ENCODE measurements at regions not wholly inside any gene's neighbourhood (a gene's known extent, or its start where the extent isn't known, plus 50 kb on each side); places are given as distances from the start of the nearest gene placed in this dataset.

DNA sequence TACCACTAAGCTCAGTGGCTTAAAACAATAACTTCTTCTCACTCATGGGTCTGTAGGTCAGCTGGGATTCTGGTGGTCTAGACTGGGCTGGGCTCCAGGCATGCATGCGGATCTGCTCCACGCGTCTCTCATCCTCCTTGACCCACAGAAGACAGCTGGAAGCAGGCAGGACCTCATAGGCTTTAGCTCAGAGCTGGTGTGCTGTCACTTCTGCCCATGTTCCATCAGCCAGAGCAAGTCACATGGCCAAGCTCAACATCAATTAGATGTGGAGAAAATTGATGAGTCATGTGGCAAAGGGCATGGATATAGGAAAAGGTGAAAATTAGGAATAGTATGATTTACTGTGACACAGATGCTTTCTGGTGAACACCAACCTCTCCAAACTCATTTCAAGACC, 57.4 kb upstream of the PSMF1 start:
- DNase-seq, result no peak

DNA sequence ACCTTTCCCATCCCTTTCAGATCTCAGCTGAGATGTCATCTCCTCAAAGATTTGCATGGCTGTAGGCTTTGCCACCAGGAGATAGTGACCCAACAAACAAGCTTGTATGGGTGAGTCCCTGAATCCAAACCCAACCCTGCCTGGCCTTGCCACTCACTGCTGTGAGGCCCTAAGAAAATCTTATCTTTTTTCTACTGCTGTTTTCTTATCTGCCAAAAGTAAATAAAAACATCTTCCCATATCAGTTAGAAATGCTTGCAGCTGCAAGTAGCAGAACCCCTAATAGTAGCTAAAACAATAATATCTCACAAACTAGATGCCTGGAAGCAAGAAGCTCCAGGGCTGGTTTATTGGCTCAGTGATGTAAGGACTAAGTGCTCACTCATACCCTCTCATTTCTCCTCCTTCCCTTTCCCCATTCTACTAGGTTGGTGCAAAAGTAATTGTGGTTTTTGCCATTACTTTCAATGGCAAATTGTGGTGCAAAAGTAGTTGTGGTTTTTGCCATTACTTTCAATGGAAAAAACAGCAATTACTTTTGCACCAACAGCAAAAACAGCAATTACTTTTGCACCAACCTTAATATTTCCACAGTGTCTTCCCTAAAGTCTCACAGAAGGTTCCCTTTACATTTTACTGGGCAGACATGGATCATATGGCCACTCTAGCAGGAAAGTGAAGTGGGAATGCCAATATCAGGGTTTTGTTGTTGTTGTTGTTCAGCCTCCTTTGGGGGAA, 56.7 kb upstream of the PSMF1 start:
- no peak for DNase-seq

DNA sequence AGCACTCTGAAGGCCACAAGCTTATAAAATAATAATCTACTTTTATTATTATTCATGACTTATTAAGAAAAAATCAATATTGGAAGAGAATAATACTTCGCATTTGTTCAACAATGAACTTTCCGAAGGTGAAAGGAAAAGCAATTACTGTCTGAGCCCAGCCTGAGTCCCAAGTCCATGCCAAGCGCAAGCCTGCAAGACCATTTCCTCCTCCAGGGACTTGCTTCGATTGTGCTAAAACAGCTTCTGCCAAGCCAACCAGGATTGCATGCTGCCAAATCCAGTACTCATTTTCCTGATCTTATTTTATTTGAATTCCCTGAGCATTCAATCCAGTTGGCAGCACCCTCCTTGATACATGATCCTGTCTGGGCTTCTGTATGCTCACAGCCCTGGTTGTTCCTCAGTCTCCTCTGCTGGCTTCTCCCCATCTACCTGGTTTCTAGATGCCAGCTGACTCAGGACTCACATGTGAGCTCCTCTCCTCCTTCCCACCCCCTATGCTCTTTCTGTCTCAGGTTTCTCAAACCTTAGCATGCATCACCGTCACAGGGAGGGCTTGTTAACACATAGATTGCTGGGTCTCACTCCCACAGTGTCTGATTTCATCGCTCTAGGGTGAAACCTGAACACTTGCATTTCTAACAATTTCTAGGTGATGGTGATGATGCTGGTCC, 55.9 kb upstream of the PSMF1 start:
- peak; percentile 9 for DNase-seq

Measured in right kidney (tissue), 1 donor.